ENCODE measurements at regions not wholly inside any gene's neighbourhood (a gene's known extent, or its start where the extent isn't known, plus 50 kb on each side); places are given as distances from the start of the nearest gene placed in this dataset.

- peaks cover 6 to 28% (median 13%) of the 10 kb centered on the region in 5 donors for H3K27me3 ChIP-seq (ENCODE audit: control insufficient read depth in 5 of 5, insufficient read depth in 4 of 5, low read length in 5 of 5)
- no peak overlapping the region for H3K9ac ChIP-seq (ENCODE audit: low read length in 5 of 5)
- H3K9me3 ChIP-seq (ENCODE audit: control insufficient read depth in 5 of 5, low read length in 5 of 5): peaks cover 0 to 5% (median 0%) of the 10 kb centered on the region in 5 donors
- no peaks in the 10 kb centered on the region for H3K36me3 ChIP-seq (ENCODE audit: control insufficient read depth in 5 of 5, insufficient read depth in 5 of 5, low read length in 5 of 5)
- no peak overlapping the region for H3K27ac ChIP-seq (ENCODE audit: low read depth, low read length)
- no peaks in the 10 kb centered on the region for H3K4me1 ChIP-seq (ENCODE audit: control insufficient read depth in 5 of 5, insufficient read depth in 5 of 5, low read length in 5 of 5)
- no peak overlapping the region for H3K4me3 ChIP-seq (ENCODE audit: low read depth in 1 of 5, low read length in 5 of 5)
These were observed 953.6 kb downstream of the TBC1D22A start for GRCh38 chr22:47715866-47716578.

GRCh38 chr22:47713941-47714340 is 951.5 kb downstream of the TBC1D22A start:
- Histone ChIP-seq H3K9me3 (ENCODE audit: control insufficient read depth in 5 of 5, low read length in 5 of 5) (peaks cover 0 to 5% (median 0%) of the 10 kb centered on the region in 5 donors), H3K4me3 (ENCODE audit: low read depth in 1 of 5, low read length in 5 of 5) (no peak overlapping the region), H3K36me3 (ENCODE audit: control insufficient read depth in 5 of 5, insufficient read depth in 5 of 5, low read length in 5 of 5) (no peaks in the 10 kb centered on the region), H3K27ac (ENCODE audit: low read depth, low read length) (no peak overlapping the region), H3K9ac (ENCODE audit: low read length in 5 of 5) (no peak overlapping the region), H3K4me1 (ENCODE audit: control insufficient read depth in 5 of 5, insufficient read depth in 5 of 5, low read length in 5 of 5) (no peaks in the 10 kb centered on the region), H3K27me3 (ENCODE audit: control insufficient read depth in 5 of 5, insufficient read depth in 4 of 5, low read length in 5 of 5) (peaks cover 6 to 28% (median 13%) of the 10 kb centered on the region in 5 donors)

- Histone ChIP-seq H3K4me3 (ENCODE audit: low read depth in 1 of 5, low read length in 5 of 5) (no peak overlapping the region), H3K27me3 (ENCODE audit: control insufficient read depth in 5 of 5, insufficient read depth in 4 of 5, low read length in 5 of 5) (peaks cover 6 to 19% (median 9%) of the 10 kb centered on the region in 5 donors), H3K36me3 (ENCODE audit: control insufficient read depth in 5 of 5, insufficient read depth in 5 of 5, low read length in 5 of 5) (no peaks in the 10 kb centered on the region), H3K9ac (ENCODE audit: low read length in 5 of 5) (no peak overlapping the region), H3K27ac (ENCODE audit: low read depth, low read length) (no peak overlapping the region), H3K9me3 (ENCODE audit: control insufficient read depth in 5 of 5, low read length in 5 of 5) (peaks cover 0 to 5% (median 0%) of the 10 kb centered on the region in 5 donors), H3K4me1 (ENCODE audit: control insufficient read depth in 5 of 5, insufficient read depth in 5 of 5, low read length in 5 of 5) (no peaks in the 10 kb centered on the region)
These were observed 947.7 kb downstream of the TBC1D22A start for GRCh38 chr22:47710135-47710534.

- H3K27me3 ChIP-seq (ENCODE audit: control insufficient read depth in 5 of 5, insufficient read depth in 4 of 5, low read length in 5 of 5): peaks cover 0 to 11% (median 2%) of the 10 kb centered on the region in 5 donors
- H3K36me3 ChIP-seq (ENCODE audit: control insufficient read depth in 5 of 5, insufficient read depth in 5 of 5, low read length in 5 of 5): no peaks in the 10 kb centered on the region
- no peak overlapping the region for H3K4me3 ChIP-seq (ENCODE audit: low read depth in 1 of 5, low read length in 5 of 5)
- H3K9me3 ChIP-seq (ENCODE audit: control insufficient read depth in 5 of 5, low read length in 5 of 5): no peaks in the 10 kb centered on the region
- H3K27ac ChIP-seq (ENCODE audit: low read depth, low read length): no peak overlapping the region
- H3K9ac ChIP-seq (ENCODE audit: low read length in 5 of 5): no peak overlapping the region
- H3K4me1 ChIP-seq (ENCODE audit: control insufficient read depth in 5 of 5, insufficient read depth in 5 of 5, low read length in 5 of 5): no peaks in the 10 kb centered on the region
These were observed 942.9 kb downstream of the TBC1D22A start for GRCh38 chr22:47705350-47705749.

- no peak overlapping the region for H3K4me3 ChIP-seq (ENCODE audit: low read depth in 1 of 5, low read length in 5 of 5)
- no peaks in the 10 kb centered on the region for H3K4me1 ChIP-seq (ENCODE audit: control insufficient read depth in 5 of 5, insufficient read depth in 5 of 5, low read length in 5 of 5)
- no peak overlapping the region for H3K27ac ChIP-seq (ENCODE audit: low read depth, low read length)
- no peaks in the 10 kb centered on the region for H3K36me3 ChIP-seq (ENCODE audit: control insufficient read depth in 5 of 5, insufficient read depth in 5 of 5, low read length in 5 of 5)
- no peaks in the 10 kb centered on the region for H3K27me3 ChIP-seq (ENCODE audit: control insufficient read depth in 5 of 5, insufficient read depth in 4 of 5, low read length in 5 of 5)
- no peaks in the 10 kb centered on the region for H3K9me3 ChIP-seq (ENCODE audit: control insufficient read depth in 5 of 5, low read length in 5 of 5)
- H3K9ac ChIP-seq (ENCODE audit: low read length in 5 of 5): no peak overlapping the region
These were observed 936.5 kb downstream of the TBC1D22A start for GRCh38 chr22:47698906-47699305.

- H3K4me3 ChIP-seq (ENCODE audit: low read depth in 1 of 5, low read length in 5 of 5): no peak overlapping the region
- peaks cover 0 to 4% (median 0%) of the 10 kb centered on the region in 5 donors for H3K27me3 ChIP-seq (ENCODE audit: control insufficient read depth in 5 of 5, insufficient read depth in 4 of 5, low read length in 5 of 5)
- H3K36me3 ChIP-seq (ENCODE audit: control insufficient read depth in 5 of 5, insufficient read depth in 5 of 5, low read length in 5 of 5): no peaks in the 10 kb centered on the region
- H3K9ac ChIP-seq (ENCODE audit: low read length in 5 of 5): no peak overlapping the region
- H3K9me3 ChIP-seq (ENCODE audit: control insufficient read depth in 5 of 5, low read length in 5 of 5): no peaks in the 10 kb centered on the region
- H3K4me1 ChIP-seq (ENCODE audit: control insufficient read depth in 5 of 5, insufficient read depth in 5 of 5, low read length in 5 of 5): no peaks in the 10 kb centered on the region
- H3K27ac ChIP-seq (ENCODE audit: low read depth, low read length): no peak overlapping the region
These were observed 935.4 kb downstream of the TBC1D22A start for GRCh38 chr22:47697861-47698260.

GRCh38 chr22:47696776-47697175 is 934.3 kb downstream of the TBC1D22A start:
- H3K36me3 ChIP-seq (ENCODE audit: control insufficient read depth in 5 of 5, insufficient read depth in 5 of 5, low read length in 5 of 5): no peaks in the 10 kb centered on the region
- no peak overlapping the region for H3K9ac ChIP-seq (ENCODE audit: low read length in 5 of 5)
- no peaks in the 10 kb centered on the region for H3K9me3 ChIP-seq (ENCODE audit: control insufficient read depth in 5 of 5, low read length in 5 of 5)
- no peaks in the 10 kb centered on the region for H3K4me1 ChIP-seq (ENCODE audit: control insufficient read depth in 5 of 5, insufficient read depth in 5 of 5, low read length in 5 of 5)
- no peak overlapping the region for H3K4me3 ChIP-seq (ENCODE audit: low read depth in 1 of 5, low read length in 5 of 5)
- H3K27ac ChIP-seq (ENCODE audit: low read depth, low read length): no peak overlapping the region
- peaks cover 0 to 4% (median 0%) of the 10 kb centered on the region in 5 donors for H3K27me3 ChIP-seq (ENCODE audit: control insufficient read depth in 5 of 5, insufficient read depth in 4 of 5, low read length in 5 of 5)

GRCh38 chr22:47695176-47695575 is 932.7 kb downstream of the TBC1D22A start:
- Histone ChIP-seq H3K4me1 (ENCODE audit: control insufficient read depth in 5 of 5, insufficient read depth in 5 of 5, low read length in 5 of 5) (no peaks in the 10 kb centered on the region), H3K9ac (ENCODE audit: low read length in 5 of 5) (no peak overlapping the region), H3K27ac (ENCODE audit: low read depth, low read length) (no peak overlapping the region), H3K36me3 (ENCODE audit: control insufficient read depth in 5 of 5, insufficient read depth in 5 of 5, low read length in 5 of 5) (no peaks in the 10 kb centered on the region), H3K9me3 (ENCODE audit: control insufficient read depth in 5 of 5, low read length in 5 of 5) (no peaks in the 10 kb centered on the region), H3K27me3 (ENCODE audit: control insufficient read depth in 5 of 5, insufficient read depth in 4 of 5, low read length in 5 of 5) (peaks cover 0 to 4% (median 0%) of the 10 kb centered on the region in 5 donors), H3K4me3 (ENCODE audit: low read depth in 1 of 5, low read length in 5 of 5) (no peak overlapping the region)

- H3K4me3 ChIP-seq (ENCODE audit: low read depth in 1 of 5, low read length in 5 of 5): no peak overlapping the region
- H3K27me3 ChIP-seq (ENCODE audit: control insufficient read depth in 5 of 5, insufficient read depth in 4 of 5, low read length in 5 of 5): peaks cover 0 to 4% (median 0%) of the 10 kb centered on the region in 5 donors
- no peak overlapping the region for H3K27ac ChIP-seq (ENCODE audit: low read depth, low read length)
- no peaks in the 10 kb centered on the region for H3K36me3 ChIP-seq (ENCODE audit: control insufficient read depth in 5 of 5, insufficient read depth in 5 of 5, low read length in 5 of 5)
- no peaks in the 10 kb centered on the region for H3K9me3 ChIP-seq (ENCODE audit: control insufficient read depth in 5 of 5, low read length in 5 of 5)
- no peak overlapping the region for H3K9ac ChIP-seq (ENCODE audit: low read length in 5 of 5)
- no peaks in the 10 kb centered on the region for H3K4me1 ChIP-seq (ENCODE audit: control insufficient read depth in 5 of 5, insufficient read depth in 5 of 5, low read length in 5 of 5)
These were observed 932.2 kb downstream of the TBC1D22A start for GRCh38 chr22:47694536-47695130.

- no peak overlapping the region for H3K4me3 ChIP-seq (ENCODE audit: low read depth in 1 of 5, low read length in 5 of 5)
- H3K9me3 ChIP-seq (ENCODE audit: control insufficient read depth in 5 of 5, low read length in 5 of 5): no peaks in the 10 kb centered on the region
- no peaks in the 10 kb centered on the region for H3K36me3 ChIP-seq (ENCODE audit: control insufficient read depth in 5 of 5, insufficient read depth in 5 of 5, low read length in 5 of 5)
- no peak overlapping the region for H3K9ac ChIP-seq (ENCODE audit: low read length in 5 of 5)
- no peak overlapping the region for H3K27ac ChIP-seq (ENCODE audit: low read depth, low read length)
- H3K27me3 ChIP-seq (ENCODE audit: control insufficient read depth in 5 of 5, insufficient read depth in 4 of 5, low read length in 5 of 5): peaks cover 0 to 4% (median 0%) of the 10 kb centered on the region in 5 donors
- H3K4me1 ChIP-seq (ENCODE audit: control insufficient read depth in 5 of 5, insufficient read depth in 5 of 5, low read length in 5 of 5): no peaks in the 10 kb centered on the region
These were observed 931.2 kb downstream of the TBC1D22A start for GRCh38 chr22:47693606-47694005.
